ENCODE measurements at regions not wholly inside any gene's neighbourhood (a gene's known extent, or its start where the extent isn't known, plus 50 kb on each side); places are given as distances from the start of the nearest gene placed in this dataset.

DNA sequence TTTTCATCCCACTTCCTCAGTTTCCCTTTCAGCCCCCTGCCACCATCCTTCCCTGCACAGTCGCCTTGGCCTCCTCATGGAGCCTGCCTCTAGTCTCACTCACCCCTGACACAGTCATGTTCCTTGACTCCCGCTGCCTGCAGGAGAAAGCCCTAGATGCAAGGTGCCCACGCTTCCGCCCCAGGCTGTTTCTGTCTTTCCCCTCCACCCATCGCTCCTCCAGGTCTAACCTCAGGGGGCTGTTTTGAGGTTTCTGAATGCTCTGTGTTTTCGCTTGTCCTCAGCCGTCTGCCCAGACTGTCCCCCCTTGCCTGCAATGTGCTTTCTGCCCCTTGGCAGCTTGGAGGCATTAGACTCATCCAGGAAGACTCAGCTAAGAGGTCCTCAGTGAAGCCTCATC, 89.9 kb downstream of the EMX2 start:
- TF ChIP-seq, protein P1, sequence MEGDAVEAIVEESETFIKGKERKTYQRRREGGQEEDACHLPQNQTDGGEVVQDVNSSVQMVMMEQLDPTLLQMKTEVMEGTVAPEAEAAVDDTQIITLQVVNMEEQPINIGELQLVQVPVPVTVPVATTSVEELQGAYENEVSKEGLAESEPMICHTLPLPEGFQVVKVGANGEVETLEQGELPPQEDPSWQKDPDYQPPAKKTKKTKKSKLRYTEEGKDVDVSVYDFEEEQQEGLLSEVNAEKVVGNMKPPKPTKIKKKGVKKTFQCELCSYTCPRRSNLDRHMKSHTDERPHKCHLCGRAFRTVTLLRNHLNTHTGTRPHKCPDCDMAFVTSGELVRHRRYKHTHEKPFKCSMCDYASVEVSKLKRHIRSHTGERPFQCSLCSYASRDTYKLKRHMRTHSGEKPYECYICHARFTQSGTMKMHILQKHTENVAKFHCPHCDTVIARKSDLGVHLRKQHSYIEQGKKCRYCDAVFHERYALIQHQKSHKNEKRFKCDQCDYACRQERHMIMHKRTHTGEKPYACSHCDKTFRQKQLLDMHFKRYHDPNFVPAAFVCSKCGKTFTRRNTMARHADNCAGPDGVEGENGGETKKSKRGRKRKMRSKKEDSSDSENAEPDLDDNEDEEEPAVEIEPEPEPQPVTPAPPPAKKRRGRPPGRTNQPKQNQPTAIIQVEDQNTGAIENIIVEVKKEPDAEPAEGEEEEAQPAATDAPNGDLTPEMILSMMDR (IDR thresholded peaks at IDR 0.05) = no peak
- TF ChIP-seq POLR2A (IDR thresholded peaks at IDR 0.05) = no peak

All from esophagus squamous epithelium (tissue), 4 donors.